Stimulated activated CD8-positive, alpha-beta memory T cell treated with anti-CD3 and anti-CD28 coated beads, Interleukin-12 subunit alpha, Interleukin-12 subunit beta, amount 100 ng/mL, for 24 hours (primary cell): ENCODE measurements at regions not wholly inside any gene's neighbourhood (a gene's known extent, or its start where the extent isn't known, plus 50 kb on each side); places are given as distances from the start of the nearest gene placed in this dataset.
A peak's percentile ranks its signal among the peaks of the same experiment; 100 is the strongest.
"Not testable (repeated sequence)": the region's sequence is repeated elsewhere in the genome, so short reads cannot be mapped to it uniquely, and the experiment has no call there.

Experiments used
- DNase-seq: peaks from one replicate; pipeline ENCODE4 v3.0.0-alpha.2; 2020; ENCODE audit errors: extremely low read depth

DNA sequence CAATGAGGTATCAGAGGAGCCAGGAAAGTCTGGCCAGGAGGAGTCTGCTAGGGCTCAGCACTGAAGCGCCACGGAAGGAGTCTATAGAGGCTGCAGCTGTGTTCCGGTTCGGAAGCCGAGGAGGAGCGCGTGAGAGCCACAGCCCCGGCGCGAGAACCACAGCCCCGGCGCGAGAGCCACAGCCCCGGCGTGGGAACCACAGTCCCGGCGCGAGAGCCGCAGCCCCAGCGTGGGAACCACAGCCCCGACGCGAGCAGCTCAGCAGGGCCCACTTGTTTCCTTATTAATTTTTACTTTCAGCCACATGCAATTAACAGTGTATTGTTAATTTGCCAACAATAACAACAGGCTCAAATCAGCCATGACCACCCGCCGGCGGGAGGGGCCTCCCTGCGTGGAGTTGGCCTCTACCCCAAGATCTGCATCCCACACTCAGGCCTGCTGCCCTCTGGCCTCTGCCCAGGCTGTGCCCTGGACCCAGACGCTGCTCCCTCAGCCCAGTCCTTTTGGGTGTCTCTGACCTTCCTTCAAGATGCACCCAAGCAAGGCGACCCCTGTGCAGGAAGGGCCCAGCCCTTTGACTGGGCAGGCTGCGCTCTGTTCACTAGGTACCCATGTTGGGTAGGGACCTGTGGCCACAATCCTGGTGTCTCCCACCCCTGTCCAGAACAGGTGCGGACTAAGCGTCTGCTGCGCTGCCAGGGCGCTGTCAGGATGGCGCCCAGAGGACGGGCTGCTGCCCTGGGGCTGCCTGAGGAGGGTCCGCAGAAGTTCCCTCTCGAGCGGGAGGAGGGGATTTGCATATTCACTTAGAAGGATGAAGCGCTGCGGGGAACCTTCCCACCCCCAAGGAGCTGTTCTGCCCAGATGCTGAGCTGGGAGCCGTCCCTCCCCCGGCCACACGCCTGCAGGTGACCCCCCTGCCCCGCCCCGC is 113.8 kb downstream of the ADRA2C start:
- DNase-seq = no peak

DNA sequence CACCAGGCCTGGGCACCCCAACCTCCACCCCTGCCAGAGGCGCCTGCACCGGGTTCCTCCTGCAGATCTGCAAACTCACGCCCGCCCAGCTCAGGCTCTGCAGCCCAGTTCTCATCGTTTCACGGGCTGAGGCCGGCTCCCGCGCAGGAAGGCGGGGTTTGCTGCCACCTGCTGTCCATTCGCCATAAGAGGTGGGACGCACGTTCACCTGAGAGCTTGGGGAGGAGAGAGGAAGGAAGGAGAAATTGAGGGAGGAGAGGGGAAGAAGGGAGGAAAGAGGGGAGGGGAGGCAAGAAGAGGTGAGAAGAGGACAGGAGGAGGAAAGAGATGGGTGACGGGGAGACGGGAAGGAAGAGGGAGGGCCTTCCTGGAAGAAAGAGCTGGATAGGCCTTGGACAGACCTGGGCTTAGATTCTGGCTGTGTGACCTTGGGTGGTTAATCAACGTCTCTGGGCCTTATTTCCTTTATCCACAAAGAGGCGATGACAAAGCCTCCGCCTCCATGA is 114.5 kb downstream of the ADRA2C start:
- DNase-seq = peak; percentile 28

DNA sequence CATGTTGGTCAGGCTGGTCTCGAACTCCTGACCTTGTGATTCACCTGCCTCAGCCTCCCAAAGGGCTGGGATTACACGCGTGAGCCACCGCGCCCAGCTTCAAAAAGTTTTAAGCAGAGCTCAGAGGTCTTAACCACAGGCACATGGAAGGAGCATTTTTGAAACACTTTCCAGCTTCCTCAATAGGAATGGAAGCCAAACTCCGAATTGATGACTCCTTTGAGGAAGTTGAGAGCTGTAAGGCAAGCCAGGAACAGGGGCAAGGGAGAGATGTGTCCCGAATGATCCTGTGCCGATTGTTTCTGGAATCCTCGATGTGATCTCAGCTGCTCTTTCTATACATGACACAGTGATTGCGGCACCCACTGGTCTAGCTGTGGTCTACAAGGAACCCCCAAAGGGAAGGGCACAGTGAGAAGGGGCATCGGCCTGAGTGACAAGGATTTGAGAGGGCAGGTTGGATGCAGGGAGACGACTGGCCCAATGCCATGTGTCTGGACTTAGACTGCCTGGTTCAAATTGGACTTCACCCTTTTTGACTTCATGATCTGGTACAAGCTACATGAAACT is 116.2 kb downstream of the ADRA2C start:
- not testable (repeated sequence) for DNase-seq

DNA sequence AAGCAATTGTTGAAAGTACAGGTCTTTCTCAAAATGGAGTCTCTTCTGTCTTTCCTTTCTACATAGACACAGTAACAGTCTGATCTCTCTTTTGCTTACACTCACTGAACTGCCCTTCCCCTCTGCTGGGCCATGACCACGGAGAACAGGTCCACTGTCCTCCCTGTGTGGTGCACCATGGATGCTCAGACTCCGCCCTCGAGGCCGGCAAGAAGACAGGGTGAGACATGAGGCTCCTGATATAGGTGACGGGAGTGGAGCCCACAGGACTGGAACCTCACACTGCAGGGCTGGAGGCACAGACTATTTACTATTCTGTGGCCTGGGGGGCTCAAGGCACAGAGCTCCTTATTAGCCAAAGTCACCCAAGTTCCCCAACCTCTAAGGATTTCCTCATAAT is 118.1 kb downstream of the ADRA2C start:
- DNase-seq = not testable (repeated sequence)

DNA sequence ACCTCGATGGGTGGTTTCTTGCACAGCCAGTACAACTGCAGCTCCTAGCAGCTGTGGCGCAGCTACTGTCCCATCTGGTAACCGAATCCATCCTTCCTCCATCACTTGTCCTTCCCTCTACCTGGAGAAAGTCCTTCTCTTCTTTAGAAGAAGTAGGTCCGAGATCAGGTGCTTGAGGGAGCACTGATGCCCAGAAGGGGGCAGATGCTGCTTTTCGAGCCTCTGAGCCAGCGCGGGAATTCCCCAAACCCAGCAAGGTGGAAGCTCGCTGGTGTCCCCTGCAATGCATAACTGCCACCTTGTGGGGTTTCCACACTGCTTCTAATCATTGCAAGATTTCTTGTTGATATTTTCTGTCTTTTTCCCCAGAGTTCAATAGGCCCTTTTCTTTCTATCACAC is 127.4 kb downstream of the ADRA2C start:
- not testable (repeated sequence) for DNase-seq

DNA sequence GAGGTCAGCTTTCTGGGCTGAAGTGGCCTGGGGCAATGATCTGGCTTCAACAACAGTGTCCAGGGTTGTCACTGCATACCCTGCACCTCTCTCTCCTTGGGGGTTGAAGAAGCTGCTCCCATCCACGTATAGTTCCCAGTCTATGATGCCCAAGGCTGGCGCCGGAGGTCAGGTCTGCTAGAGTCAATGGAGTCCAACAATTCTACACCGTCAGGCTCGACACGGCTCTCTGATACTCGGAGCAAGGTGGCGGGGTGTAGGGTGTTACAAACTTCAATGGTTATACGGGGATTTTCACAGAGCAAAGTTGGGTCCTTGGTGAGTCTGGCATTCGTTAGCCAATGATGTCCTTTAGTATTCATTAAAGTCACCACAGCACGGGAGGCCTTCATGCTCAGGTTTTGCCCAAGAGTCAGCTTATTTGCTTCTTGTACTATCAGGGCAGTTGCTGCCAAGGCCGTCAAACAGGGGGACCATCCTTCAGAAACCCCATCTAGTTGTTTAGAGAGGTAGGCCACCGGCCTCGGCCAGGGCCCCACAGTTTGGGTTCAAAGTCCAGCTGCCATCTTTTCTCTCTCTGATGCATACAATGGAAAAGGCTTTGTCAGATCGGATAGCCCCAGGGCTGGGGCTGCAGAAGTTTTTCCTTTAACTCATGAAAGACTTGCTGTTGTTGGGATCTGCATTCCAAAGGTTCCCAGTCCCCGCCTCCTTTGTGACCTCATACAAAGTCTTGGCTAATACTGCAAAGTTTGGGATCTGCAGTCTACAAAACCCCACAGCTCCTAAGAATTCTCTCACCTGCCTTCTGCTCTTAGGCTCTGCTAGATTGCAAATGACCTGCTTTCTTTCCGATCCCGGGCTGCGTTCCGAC is 128.1 kb downstream of the ADRA2C start:
- not testable (repeated sequence) for DNase-seq

DNA sequence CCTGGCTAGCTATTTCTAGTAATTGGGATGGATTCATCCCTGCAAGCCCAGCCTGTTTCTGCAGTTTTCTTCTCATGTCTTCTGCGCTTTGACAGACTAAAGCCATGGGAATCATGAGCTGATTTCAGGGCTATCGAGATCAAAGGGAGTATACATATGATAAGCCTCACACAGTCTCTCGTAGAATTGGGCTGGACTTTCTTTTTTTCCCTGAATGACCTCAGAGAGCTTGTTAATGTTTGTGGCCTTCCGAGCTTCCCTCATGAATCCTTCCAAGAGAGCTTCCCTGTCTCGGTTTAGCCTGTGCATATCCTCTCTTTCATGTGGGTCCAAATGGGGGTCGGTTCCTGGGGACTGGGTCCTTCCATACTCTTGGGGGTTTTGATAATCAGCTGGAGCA is 130.3 kb downstream of the ADRA2C start:
- DNase-seq = no peak

DNA sequence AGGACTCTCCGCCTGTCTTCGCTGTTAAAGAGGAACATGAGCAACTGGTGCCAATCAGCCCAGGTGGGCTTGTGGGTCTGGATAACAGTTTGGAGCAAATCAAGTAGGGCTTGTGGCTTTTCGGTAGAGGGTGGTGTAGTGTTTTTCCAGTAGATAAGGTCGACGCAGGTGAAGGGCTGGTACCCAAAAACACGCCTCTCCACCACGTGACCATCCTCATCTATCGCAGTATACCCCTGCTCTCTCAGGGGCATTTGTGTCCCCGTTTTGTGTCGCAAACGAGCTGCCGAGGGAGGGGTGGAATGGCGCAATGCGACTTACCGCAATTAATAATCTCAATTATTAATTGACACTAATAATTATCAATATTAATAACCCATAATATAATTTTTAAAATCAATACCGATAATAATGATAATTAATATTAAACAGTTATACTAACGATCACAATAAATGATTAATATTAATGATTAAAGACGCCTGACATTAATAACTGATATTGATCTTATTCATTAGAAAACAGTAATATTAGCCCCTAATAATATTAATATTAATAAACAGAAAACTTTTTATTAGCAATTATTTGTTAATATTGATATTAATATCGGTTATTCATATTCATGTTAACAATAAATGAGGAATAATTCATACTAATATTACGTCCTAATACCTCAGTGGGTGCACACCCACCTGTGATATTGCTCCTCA is 130.8 kb downstream of the ADRA2C start:
- not testable (repeated sequence) for DNase-seq

DNA sequence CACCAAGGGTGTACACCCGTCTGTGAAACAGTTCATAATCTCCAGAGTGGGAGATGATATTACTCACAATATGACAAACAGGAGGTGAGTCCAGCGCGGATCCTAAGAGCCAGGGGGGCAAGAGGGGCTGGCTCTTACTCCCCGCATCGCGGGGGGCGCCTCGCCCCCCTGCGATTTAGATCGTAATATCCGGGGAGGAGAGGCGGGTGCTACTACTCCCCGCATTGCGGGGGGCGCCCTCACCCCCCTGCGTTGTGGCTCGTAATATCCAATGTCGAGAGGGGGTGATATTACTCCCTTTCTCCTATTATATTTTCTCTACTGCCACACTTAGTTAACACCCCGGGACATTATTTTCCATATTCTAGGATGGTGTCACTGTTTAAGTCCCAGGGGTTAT is 131.9 kb downstream of the ADRA2C start:
- no peak for DNase-seq

DNA sequence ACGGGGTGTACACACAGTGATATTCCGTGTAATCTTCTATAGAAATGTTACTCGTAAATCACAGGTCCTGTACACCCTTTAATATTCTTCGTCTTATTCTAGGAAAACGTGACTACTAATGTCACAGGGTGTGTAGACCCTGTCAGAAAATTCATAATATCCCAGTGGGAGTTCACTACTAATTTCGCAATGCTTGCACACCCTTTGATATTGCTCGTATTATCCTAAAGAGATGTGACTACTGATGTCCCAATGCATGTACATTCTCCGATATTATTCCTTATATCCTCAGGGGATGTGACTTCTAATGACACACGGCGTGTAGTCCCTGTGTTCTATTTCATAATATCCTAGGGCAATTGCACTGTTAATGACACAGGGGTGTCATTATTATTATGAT is 132.7 kb downstream of the ADRA2C start:
- not testable (repeated sequence) for DNase-seq

DNA sequence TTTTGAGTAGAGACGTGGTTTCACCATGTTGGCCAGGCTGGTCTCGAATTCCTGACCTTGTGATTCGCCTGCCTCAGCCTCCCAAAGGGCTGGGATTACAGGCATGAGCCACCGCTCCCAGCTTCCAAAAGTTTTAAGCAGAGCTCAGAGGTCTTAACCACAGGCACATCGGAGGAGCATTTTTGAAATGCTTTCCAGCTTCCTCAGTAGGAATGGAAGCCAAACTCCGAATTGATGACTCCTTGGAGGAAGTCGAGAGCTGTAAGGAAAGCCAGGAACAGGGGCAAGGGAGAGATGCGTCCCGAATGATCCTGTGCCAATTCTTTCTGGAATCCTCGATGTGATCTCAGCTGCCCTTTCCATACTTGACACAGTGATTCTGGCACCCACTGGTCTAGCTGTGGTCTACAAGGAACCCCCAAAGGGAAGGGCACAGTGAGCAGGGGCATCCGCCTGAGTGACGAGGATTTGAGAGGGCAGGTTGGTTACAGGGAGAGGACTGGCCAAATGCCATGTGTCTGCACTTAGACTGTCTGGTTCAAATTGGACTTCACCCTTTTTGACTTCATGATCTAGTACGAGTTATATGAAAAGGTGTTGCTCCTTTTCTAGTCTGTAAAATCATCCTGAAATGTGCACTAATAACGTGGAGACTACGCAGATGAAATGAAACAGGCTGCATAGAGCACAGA is 138.2 kb downstream of the ADRA2C start:
- DNase-seq = not testable (repeated sequence)

DNA sequence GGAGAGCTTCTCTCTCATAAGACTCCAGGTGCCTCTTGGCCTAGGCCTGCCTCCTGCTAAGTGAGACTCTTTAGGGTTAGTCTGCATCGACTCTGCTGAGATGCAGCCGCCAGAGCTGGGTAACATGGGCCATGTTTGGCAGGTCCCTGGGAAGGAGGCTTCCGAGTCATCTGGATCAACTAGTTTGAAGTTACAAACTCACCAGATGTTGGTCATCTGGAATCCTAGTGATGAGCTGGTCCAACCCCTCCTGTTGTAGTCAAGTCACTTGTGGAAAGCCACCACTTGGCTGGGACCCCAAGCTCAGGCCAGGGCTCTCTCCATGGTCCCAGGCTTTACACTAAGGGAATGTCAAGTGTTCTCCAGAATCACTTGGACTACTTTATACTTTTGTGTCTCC is 143.4 kb downstream of the ADRA2C start:
- DNase-seq = not testable (repeated sequence)

DNA sequence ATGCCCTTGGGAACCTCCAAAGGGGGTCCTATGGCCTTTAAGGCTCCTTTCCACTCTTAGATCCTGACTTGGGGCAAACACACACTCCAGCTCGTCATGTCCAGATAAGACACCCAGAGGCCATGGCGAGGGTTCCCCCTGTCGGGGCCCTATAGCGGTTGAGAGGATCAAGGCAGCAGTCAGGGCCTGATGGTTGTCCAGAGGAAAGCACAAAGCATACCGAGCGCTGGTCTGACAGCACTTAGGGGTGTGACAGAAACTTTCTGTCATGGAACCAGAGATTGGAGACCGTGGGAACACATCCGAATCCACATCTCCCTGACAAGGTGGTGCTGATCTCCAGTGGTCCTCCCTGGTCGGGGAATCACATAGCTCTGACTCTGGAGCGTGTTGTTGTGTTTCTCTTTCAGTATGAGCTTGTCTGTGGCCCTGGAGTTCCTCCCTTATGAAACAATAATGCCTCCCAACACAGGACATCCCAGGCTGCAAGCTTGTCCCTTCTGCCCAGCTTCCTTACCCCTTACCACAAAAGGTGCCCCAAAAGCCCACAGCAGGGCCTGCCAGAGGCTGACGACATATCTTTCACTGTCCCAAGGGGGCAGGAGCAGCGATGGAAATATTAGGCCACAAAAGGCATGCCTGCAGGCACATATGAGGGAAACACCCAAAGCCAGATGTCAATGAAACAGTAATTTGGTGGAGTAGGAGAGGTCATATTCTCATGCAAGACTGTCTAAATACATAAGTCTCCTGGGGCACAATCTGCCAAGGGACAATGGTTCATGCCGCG is 144.2 kb downstream of the ADRA2C start:
- DNase-seq = not testable (repeated sequence)

DNA sequence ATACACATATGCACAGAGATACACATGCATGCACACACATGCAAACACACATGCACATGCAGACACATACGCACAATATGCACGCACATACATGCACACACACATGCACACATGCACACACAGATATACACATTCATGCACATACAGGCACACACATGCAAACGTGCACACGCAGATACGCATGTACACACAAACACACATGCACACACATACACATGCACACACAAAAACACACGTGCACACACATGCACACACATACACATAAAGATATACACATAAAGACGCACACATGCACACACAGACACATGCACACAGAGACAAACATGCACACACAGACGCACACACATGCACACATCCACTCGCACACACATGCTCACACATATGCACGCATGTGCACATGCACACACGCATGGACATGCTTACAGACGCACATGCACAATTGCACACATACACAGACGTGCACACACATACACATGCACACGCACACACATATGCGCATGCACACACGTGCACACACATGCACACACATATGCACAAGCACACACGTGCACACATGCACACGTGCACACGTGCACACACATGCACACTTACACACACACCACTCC is 145.2 kb downstream of the ADRA2C start:
- DNase-seq = no peak

DNA sequence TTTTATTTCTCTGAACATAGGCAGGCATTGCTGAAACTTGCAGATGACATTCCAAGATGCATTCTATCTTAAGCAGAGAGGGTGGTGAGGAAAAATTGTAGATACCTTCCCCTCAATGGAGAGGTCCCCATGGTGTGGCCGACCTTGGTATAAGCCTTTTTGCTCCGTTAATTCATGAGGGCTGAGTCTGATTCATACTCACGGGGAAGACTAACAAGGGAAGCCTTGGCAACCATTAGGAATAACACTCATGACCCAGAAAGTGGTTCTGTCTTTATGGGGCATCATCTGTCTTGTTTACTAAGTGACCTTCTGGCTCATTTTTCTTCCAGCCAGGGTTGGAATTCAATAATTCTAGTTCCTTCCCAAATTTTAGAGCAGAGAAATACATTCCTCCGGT is 148.3 kb downstream of the ADRA2C start:
- not testable (repeated sequence) for DNase-seq

DNA sequence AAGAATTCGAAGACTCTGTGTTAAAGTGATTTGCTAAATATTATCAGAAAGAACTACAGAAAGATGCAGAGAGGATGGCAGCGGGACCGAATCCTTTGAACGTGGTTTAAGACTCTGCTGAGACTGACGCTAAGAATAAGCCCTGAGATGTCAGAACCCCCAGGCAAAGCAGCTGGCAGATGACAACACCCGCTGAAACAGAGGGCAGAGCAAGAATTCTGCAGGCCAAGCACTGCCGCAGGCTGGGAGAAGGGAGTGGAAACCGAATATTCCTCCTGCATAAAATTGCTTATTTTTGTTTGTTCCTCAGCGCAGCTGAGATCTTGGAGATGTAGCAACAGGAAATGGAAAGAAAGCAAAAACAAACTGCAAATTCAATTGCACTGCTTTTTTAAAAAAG is 153.3 kb downstream of the ADRA2C start:
- DNase-seq = not testable (repeated sequence)

DNA sequence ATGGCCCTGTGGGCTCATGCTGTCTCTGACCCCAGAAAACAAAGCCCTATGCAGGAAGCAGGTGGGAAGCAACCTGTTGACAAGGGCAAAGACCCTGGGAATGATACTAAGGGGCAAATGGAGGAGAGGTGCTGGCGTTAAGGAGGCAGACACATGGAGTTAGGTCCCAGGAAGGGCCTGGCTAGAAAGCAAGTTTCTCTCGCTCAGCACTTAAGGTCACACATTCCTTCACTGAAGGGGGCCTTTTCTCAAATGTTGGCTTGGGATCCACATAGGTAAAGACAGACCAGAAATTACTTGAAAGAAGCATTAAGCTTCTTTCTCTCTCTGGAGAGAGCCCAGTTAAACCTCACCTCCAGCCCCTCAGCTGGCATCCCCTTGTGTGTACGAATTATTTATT is 155.7 kb downstream of the ADRA2C start:
- DNase-seq = not testable (repeated sequence)

DNA sequence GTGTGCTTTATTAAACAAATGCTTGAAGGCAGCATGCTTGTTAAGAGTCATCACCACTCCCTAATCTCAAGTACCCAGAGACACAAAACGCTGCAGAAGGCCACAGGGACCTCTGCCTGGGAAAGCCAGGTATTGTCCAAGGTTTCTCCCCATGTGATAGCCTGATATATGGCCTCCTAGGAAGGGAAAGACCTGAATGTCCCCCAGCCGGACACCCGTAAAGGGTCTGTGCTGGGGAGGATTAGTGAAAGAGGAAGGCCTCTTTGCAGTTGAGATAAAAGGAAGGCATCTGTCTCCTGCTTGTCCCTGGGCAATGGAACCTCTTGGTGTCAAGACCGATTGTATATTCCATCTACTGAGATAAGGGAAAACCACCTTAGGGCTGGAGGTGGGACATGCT is 159.7 kb downstream of the ADRA2C start:
- not testable (repeated sequence) for DNase-seq

DNA sequence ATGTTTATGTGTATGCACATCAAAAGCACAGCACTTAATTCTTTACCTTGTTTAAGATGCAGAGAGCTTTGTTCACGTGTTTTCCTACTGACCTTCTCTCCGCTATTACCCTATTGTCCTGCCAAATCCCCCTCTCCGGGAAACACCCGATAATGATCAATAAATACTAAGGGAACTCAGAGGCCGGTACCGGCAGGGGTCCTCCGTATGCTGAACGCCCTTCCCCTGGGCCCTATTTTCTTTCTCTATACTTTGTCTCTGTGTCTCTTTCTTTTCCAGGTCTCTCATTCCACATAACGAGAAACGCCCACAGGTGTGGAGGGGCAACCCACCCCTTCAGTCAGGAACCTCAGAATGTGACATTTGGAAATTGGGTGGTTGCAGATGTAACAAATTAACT is 160.1 kb downstream of the ADRA2C start:
- not testable (repeated sequence) for DNase-seq
